H1 (cell line): ENCODE measurements at regions not wholly inside any gene's neighbourhood (a gene's known extent, or its start where the extent isn't known, plus 50 kb on each side); places are given as distances from the start of the nearest gene placed in this dataset.

Experiments used
- CTCF ChIA-PET: fragments of 300-600 bp; sonication (Branson Sonifier 250); formaldehyde crosslinking; loops from one replicate; lab custom pipeline; 2021; ENCODE audit not compliant: partially characterized antibody; lab: Charles Lee
- POLR2A ChIA-PET: fragments of 300-600 bp; sonication (Branson Sonifier 250); formaldehyde crosslinking; loops from one replicate; lab custom pipeline; 2021; ENCODE audit warnings: inconsistent platforms; ENCODE audit not compliant: partially characterized antibody; lab: Charles Lee
- DNase-seq, 2 experiments: peaks; one replicate each; pipeline versions ENCODE4 v3.0.0 to v3.0.0-alpha.2; 2010 to 2022; ENCODE audit warnings: low spot score in 2 of 2, low read depth in 1 of 2, mixed read lengths in 1 of 2
- FAIRE-seq: peaks from 2 replicates; lab custom pipeline; 2011; peaks lifted over from hg19 to GRCh38; lab: Jason Lieb, UNC
- H2AFZ ChIP-seq: 2 replicates; pipeline ENCODE4 v1.8.1; 2012; ENCODE audit warnings: low read length, inconsistent platforms
- H2AK5ac ChIP-seq: 2 replicates; pipeline ENCODE4 v1.6.1; 2013; ENCODE audit warnings: low read depth, low read length
- H2BK120ac ChIP-seq: replicated peaks from 2 replicates; pipeline ENCODE3; 2013; ENCODE audit warnings: low read depth, low read length, inconsistent platforms
- H2BK12ac ChIP-seq: 2 replicates; pipeline ENCODE4 v1.6.1; 2013; ENCODE audit warnings: low read depth, low read length
- H2BK15ac ChIP-seq: 2 replicates; pipeline ENCODE4 v1.6.1; 2013; ENCODE audit warnings: low read length
- H2BK20ac ChIP-seq: 2 replicates; pipeline ENCODE4 v1.6.1; 2013; ENCODE audit warnings: low read length
- H2BK5ac ChIP-seq: 2 replicates; pipeline ENCODE4 v1.6.1; 2013; ENCODE audit warnings: low read depth, low read length
- H3K14ac ChIP-seq: 2 replicates; pipeline ENCODE4 v1.6.1; 2013; ENCODE audit warnings: inconsistent platforms; ENCODE audit not compliant: insufficient read length
- H3K18ac ChIP-seq: 2 replicates; pipeline ENCODE4 v1.6.1; 2013; ENCODE audit warnings: low read length; ENCODE audit errors: extremely low read depth
- H3K23ac ChIP-seq: 2 replicates; pipeline ENCODE4 v1.6.1; 2013; ENCODE audit warnings: inconsistent platforms; ENCODE audit not compliant: insufficient read length
- H3K23me2 ChIP-seq: 2 replicates; pipeline ENCODE4 v1.6.1; 2013; ENCODE audit warnings: low read depth, low read length
- H3K27ac ChIP-seq: 2 replicates; pipeline ENCODE4 v1.6.1; 2011; ENCODE audit warnings: low read depth, low read length, inconsistent platforms
- H3K27me3 ChIP-seq, 4 experiments: replicated peaks in 1 of 4; 1 replicate in 1 of 4; 2 replicates in 3 of 4; pipeline versions ENCODE4 v1.6.1 to v1.8.1; 2011 to 2013; ENCODE audit warnings: low read length in 3 of 4, mild to moderate bottlenecking in 3 of 4, inconsistent platforms in 2 of 4, mixed read lengths in 2 of 4, moderate library complexity in 1 of 4; ENCODE audit not compliant: control insufficient read depth in 3 of 4, insufficient read depth in 3 of 4; ENCODE audit errors: extremely low read depth in 1 of 4
- H3K36me3 ChIP-seq, 4 experiments: 2 replicates each; pipeline versions ENCODE4 v1.6.1 to v1.8.1; 2011 to 2013; ENCODE audit warnings: mild to moderate bottlenecking in 4 of 4, low read length in 3 of 4, moderate library complexity in 2 of 4, control low read depth in 1 of 4, inconsistent platforms in 1 of 4; ENCODE audit not compliant: insufficient read depth in 4 of 4, control insufficient read depth in 2 of 4
- H3K4ac ChIP-seq: replicated peaks from 2 replicates; pipeline ENCODE3; 2013; ENCODE audit warnings: low read length, low read depth, mixed read lengths, inconsistent platforms; ENCODE audit not compliant: insufficient read length
- H3K4me1 ChIP-seq, 4 experiments: replicated peaks in 1 of 4; 1 replicate in 1 of 4; 2 replicates in 3 of 4; pipeline versions ENCODE4 v1.6.1 to v1.8.1; 2011 to 2013; ENCODE audit warnings: low read length in 3 of 4, inconsistent platforms in 2 of 4, mixed read lengths in 1 of 4; ENCODE audit not compliant: insufficient read depth in 4 of 4, control insufficient read depth in 3 of 4
- H3K4me2 ChIP-seq, 2 experiments: 2 replicates each; pipeline versions ENCODE4 v1.6.1 to v1.8.1; 2011 to 2013; ENCODE audit warnings: low read depth in 2 of 2, low read length in 2 of 2, control low read depth in 1 of 2, inconsistent platforms in 1 of 2, mild to moderate bottlenecking in 1 of 2; ENCODE audit not compliant: insufficient read depth in 1 of 2
- H3K4me3 ChIP-seq, 4 experiments: fragments of 200-600, 300-600 bp in 1 of 4; sonication (generic), shearing (Covaris generic), sonication (Bioruptor Twin) in 1 of 4; 2 replicates each; pipeline versions ENCODE4 v1.5.1 to v1.8.1; 2011 to 2016; ENCODE audit warnings: low read length in 4 of 4, low read depth in 3 of 4, control low read depth in 2 of 4, inconsistent platforms in 2 of 4, mild to moderate bottlenecking in 2 of 4, mixed read lengths in 1 of 4, moderate library complexity in 1 of 4; ENCODE audit not compliant: insufficient read depth in 2 of 4; ENCODE audit errors: extremely low read depth in 1 of 4
- H3K56ac ChIP-seq: replicated peaks from 2 replicates; pipeline ENCODE3; 2013; ENCODE audit warnings: low read depth, mild to moderate bottlenecking, mixed read lengths, low read length, inconsistent platforms; ENCODE audit not compliant: insufficient read length
- H3K79me1 ChIP-seq: 2 replicates; pipeline ENCODE4 v1.6.1; 2013; ENCODE audit warnings: low read depth, low read length, control low read depth
- H3K79me2 ChIP-seq, 2 experiments: 2 replicates each; pipeline versions ENCODE4 v1.6.1 to v1.8.1; 2012 to 2013; ENCODE audit warnings: low read length in 2 of 2, mild to moderate bottlenecking in 2 of 2, inconsistent platforms in 1 of 2; ENCODE audit not compliant: insufficient read depth in 2 of 2, control insufficient read depth in 1 of 2
- H3K9ac ChIP-seq, 4 experiments: replicated peaks in 1 of 4; 1 replicate in 1 of 4; 2 replicates in 3 of 4; pipeline versions ENCODE4 v1.6.1 to v1.8.1; 2011 to 2013; ENCODE audit warnings: low read depth in 3 of 4, low read length in 3 of 4, control low read depth in 2 of 4, mild to moderate bottlenecking in 2 of 4, moderate library complexity in 2 of 4, inconsistent platforms in 1 of 4; ENCODE audit errors: extremely low read depth in 1 of 4
- H3K9me3 ChIP-seq, 2 experiments: 2 replicates each; pipeline versions ENCODE4 v1.6.1 to v1.8.1; 2012 to 2013; ENCODE audit warnings: mild to moderate bottlenecking in 2 of 2, moderate library complexity in 2 of 2, control low read depth in 1 of 2, inconsistent platforms in 1 of 2, low read depth in 1 of 2, low read length in 1 of 2, mixed read lengths in 1 of 2; ENCODE audit not compliant: insufficient read depth in 2 of 2
- H4K20me1 ChIP-seq, 2 experiments: replicated peaks in 1 of 2; 2 replicates each; pipeline versions ENCODE3 to v1.8.1; 2011 to 2013; ENCODE audit warnings: inconsistent platforms in 2 of 2, low read length in 2 of 2, mild to moderate bottlenecking in 1 of 2; ENCODE audit not compliant: insufficient read depth in 2 of 2, control insufficient read depth in 1 of 2
- H4K5ac ChIP-seq: 2 replicates; pipeline ENCODE4 v1.6.1; 2013; ENCODE audit warnings: low read length, low read depth, mixed read lengths, inconsistent platforms; ENCODE audit not compliant: insufficient read length
- H4K8ac ChIP-seq: 2 replicates; pipeline ENCODE4 v1.8.0; 2013; ENCODE audit warnings: mild to moderate bottlenecking, moderate library complexity, low read length, inconsistent platforms; ENCODE audit not compliant: insufficient read depth; ENCODE audit errors: extremely low read depth
- H4K91ac ChIP-seq: replicated peaks from 2 replicates; pipeline ENCODE3; 2013; ENCODE audit warnings: low read length, mixed read lengths, inconsistent platforms; ENCODE audit not compliant: insufficient read length
- ASH2L ChIP-seq: fragments of 200-600, 300-600 bp; sonication (generic); IDR thresholded peaks from one replicate; pipeline ENCODE4 v1.7.1; 2017; ENCODE audit warnings: low read length
- BCL11A ChIP-seq, 2 experiments: IDR thresholded peaks; one replicate each; pipeline ENCODE4 v1.6.1; 2011; ENCODE audit warnings: low read depth in 2 of 2, low read length in 2 of 2, mild to moderate bottlenecking in 2 of 2
- BRCA1 ChIP-seq: IDR thresholded peaks from 2 replicates; pipeline ENCODE4 v1.6.1; 2012; ENCODE audit warnings: low read depth, low read length, improper control_type of control experiment
- CHD2 ChIP-seq: IDR thresholded peaks from 2 replicates; pipeline ENCODE4 v1.6.1; 2012; ENCODE audit warnings: low read length, improper control_type of control experiment
- NRF1 ChIP-seq: IDR thresholded peaks from 2 replicates; pipeline ENCODE4 v1.6.1; 2011; ENCODE audit warnings: mild to moderate bottlenecking, low read depth, low read length, improper control_type of control experiment
- PHF8 ChIP-seq: fragments of 200-600 bp; sonication (generic); conservative IDR thresholded peaks from 2 replicates; pipeline ENCODE4 v1.7.1; 2012; ENCODE audit warnings: low read depth, mild to moderate bottlenecking, inconsistent platforms, low read length, moderate library complexity
- POLR2A ChIP-seq, 2 experiments: IDR thresholded peaks; 1 replicate in 1 of 2; 2 replicates in 1 of 2; pipeline ENCODE4 v1.6.1; 2011; ENCODE audit warnings: low read depth in 2 of 2, low read length in 2 of 2, mild to moderate bottlenecking in 2 of 2; ENCODE audit errors: control extremely low read depth in 1 of 2
- RNF2 ChIP-seq: fragments of 200-900, 300-1000 bp; sonication (generic); IDR thresholded peaks from 2 replicates; pipeline ENCODE4 v1.7.1; 2016; ENCODE audit warnings: borderline replicate concordance, low read depth, mild to moderate bottlenecking, antibody characterized with exemption, low read length; ENCODE audit not compliant: poor library complexity, severe bottlenecking; ENCODE audit errors: missing control alignments
- SIN3A ChIP-seq, 2 experiments: IDR thresholded peaks in 1 of 2; conservative IDR thresholded peaks in 1 of 2; 2 replicates each; pipeline ENCODE4 v1.6.1; 2011 to 2012; ENCODE audit warnings: low read length in 2 of 2, improper control_type of control experiment in 1 of 2, low read depth in 1 of 2, mild to moderate bottlenecking in 1 of 2
- SP1 ChIP-seq: IDR thresholded peaks from 2 replicates; pipeline ENCODE4 v1.6.1; 2011; ENCODE audit warnings: low read depth, low read length
- SP4 ChIP-seq: IDR thresholded peaks from 2 replicates; pipeline ENCODE4 v1.6.1; 2012; ENCODE audit warnings: low read length, inconsistent platforms
- YY1 ChIP-seq: IDR thresholded peaks from 2 replicates; pipeline ENCODE4 v1.6.1; 2011; ENCODE audit warnings: low read depth, mild to moderate bottlenecking, low read length
- WGBS, 2 experiments: shearing (Covaris generic) in 1 of 2; methylation state at CpG; one replicate each; pipeline versions ENCODE4 v1.1.6 to v1.1.7; 2013 to 2015; ENCODE audit warnings: low lambda C conversion rate in 2 of 2, mixed read lengths in 2 of 2, inconsistent platforms in 1 of 2, low coverage in 1 of 2, missing lambda C conversion rate in 1 of 2; ENCODE audit not compliant: insufficient replicate concordance in 2 of 2, insufficient coverage in 1 of 2, insufficient read length in 1 of 2; ENCODE audit errors: extremely low coverage in 1 of 2, missing lambda C conversion rate in 1 of 2; 5-methylcytosine and 5-hydroxymethylcytosine counted together
- TF ChIP-seq, protein P1 (sequence below), 3 experiments: IDR thresholded peaks; 1 replicate in 2 of 3; 2 replicates in 1 of 3; pipeline versions ENCODE4 v1.5.1 to v1.6.1; 2011; ENCODE audit warnings: low read length in 3 of 3, mild to moderate bottlenecking in 3 of 3, inconsistent platforms in 2 of 3, low read depth in 1 of 3, moderate library complexity in 1 of 3; ENCODE audit not compliant: insufficient read depth in 1 of 3; ENCODE audit errors: control extremely low read depth in 1 of 3

DNA sequence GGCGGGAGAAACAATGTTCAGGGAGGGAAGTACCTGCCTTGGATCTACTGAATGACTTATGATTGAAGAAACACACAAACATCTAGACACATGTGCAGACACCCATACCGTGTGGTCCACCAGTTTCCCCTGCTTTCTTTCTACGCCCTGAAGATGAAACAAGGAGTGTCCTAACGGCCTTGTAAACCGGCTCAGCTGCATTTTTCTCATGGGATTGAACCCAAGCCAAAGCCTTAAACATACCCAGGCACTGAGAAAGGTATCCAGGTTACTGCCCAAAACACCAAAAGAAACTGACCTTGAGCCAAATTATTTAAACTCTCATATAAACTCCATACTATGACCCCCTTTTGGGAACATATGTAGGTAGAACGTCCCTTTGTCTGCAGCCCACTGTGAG, 630.0 kb upstream of the RGS18 start:
- Histone ChIP-seq H3K18ac (no peak overlapping the region), H3K23ac (no peak overlapping the region), H2BK12ac (no peak overlapping the region), H2AK5ac (no peak overlapping the region), H3K4me1 (peaks cover 0 to 1% (median 0%) of the 10 kb centered on the region in 4 experiments; a peak in 1 of 7 replicates), H3K79me2 (no peaks in the 10 kb centered on the region), H2BK120ac (no peak overlapping the region), H3K9ac (no peak overlapping the region), H3K27ac (no peak overlapping the region), H3K4me3 (no peak overlapping the region), H2BK5ac (no peak overlapping the region), H2AFZ (peak overlapping the region; percentile 71; the same call in 1 of the 2 replicates), H4K20me1 (no peaks in the 10 kb centered on the region), H2BK20ac (no peak overlapping the region), H3K36me3 (no peaks in the 10 kb centered on the region), H4K91ac (no peak overlapping the region), H3K23me2 (no peaks in the 10 kb centered on the region), H3K4me2 (no peak overlapping the region), H3K56ac (no peak overlapping the region), H3K27me3 (no peaks in the 10 kb centered on the region), H2BK15ac (no peak overlapping the region), H3K9me3 (no peaks in the 10 kb centered on the region), H4K5ac (no peak overlapping the region), H3K4ac (no peak overlapping the region), H4K8ac (no peak overlapping the region), H3K14ac (no peak overlapping the region), H3K79me1 (no peaks in the 10 kb centered on the region)
- FAIRE-seq (no peak), DNase-seq (no peak)
- CTCF ChIA-PET: no interaction called here
- WGBS, 2 experiments: 91% methylated on average over 6 of the region's 6 CpGs; no CpG with 5 or more reads in 1 of the 2 experiments
- POLR2A ChIA-PET: no interaction called here
- no peak for TF ChIP-seq SP1
- no peak for TF ChIP-seq SP4
- no peak for TF ChIP-seq CHD2
- TF ChIP-seq SIN3A (conservative IDR thresholded peaks at IDR 0.05 in 1 of 2, IDR thresholded peaks at IDR 0.05 in 1 of 2; ENCODE audit: low read depth in 1 of 2, low read length in 2 of 2): no peak
- no peak for TF ChIP-seq BRCA1
- no peak for TF ChIP-seq PHF8
- no peak for TF ChIP-seq ASH2L
- no peak for TF ChIP-seq BCL11A (IDR thresholded peaks at IDR 0.05; ENCODE audit: low read depth in 2 of 2, low read length in 2 of 2)
- TF ChIP-seq, protein P1, sequence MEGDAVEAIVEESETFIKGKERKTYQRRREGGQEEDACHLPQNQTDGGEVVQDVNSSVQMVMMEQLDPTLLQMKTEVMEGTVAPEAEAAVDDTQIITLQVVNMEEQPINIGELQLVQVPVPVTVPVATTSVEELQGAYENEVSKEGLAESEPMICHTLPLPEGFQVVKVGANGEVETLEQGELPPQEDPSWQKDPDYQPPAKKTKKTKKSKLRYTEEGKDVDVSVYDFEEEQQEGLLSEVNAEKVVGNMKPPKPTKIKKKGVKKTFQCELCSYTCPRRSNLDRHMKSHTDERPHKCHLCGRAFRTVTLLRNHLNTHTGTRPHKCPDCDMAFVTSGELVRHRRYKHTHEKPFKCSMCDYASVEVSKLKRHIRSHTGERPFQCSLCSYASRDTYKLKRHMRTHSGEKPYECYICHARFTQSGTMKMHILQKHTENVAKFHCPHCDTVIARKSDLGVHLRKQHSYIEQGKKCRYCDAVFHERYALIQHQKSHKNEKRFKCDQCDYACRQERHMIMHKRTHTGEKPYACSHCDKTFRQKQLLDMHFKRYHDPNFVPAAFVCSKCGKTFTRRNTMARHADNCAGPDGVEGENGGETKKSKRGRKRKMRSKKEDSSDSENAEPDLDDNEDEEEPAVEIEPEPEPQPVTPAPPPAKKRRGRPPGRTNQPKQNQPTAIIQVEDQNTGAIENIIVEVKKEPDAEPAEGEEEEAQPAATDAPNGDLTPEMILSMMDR (IDR thresholded peaks at IDR 0.05; ENCODE audit: control extremely low read depth in 1 of 3, insufficient read depth in 1 of 3, low read depth in 1 of 3, low read length in 3 of 3): no peak
- TF ChIP-seq POLR2A (IDR thresholded peaks at IDR 0.05; ENCODE audit: control extremely low read depth in 1 of 2, low read depth in 2 of 2, low read length in 2 of 2): no peak
- TF ChIP-seq YY1: no peak
- no peak for TF ChIP-seq NRF1
- TF ChIP-seq RNF2: no peak
